Esophagus squamous epithelium (tissue), 4 donors: ENCODE measurements at regions not wholly inside any gene's neighbourhood (a gene's known extent, or its start where the extent isn't known, plus 50 kb on each side); places are given as distances from the start of the nearest gene placed in this dataset.

ENCODE experiments used
- POLR2A ChIP-seq, 4 donors: fragments of 450-650 bp; IDR thresholded peaks; one replicate each; pipeline ENCODE4 v1.6.1; 2017; ENCODE audit warnings: antibody characterized with exemption in 4 of 4, mild to moderate bottlenecking in 4 of 4, moderate library complexity in 3 of 4
- TF ChIP-seq, protein P1 (sequence below), 6 experiments: fragments of 450-650 bp in 4 of 6; fragments of 200-600 bp in 2 of 6; sonication (generic) in 2 of 6; IDR thresholded peaks; one replicate each; pipeline ENCODE4 v1.5.1; 2016 to 2019; ENCODE audit warnings: antibody characterized with exemption in 6 of 6, mild to moderate bottlenecking in 4 of 6, moderate library complexity in 4 of 6

DNA sequence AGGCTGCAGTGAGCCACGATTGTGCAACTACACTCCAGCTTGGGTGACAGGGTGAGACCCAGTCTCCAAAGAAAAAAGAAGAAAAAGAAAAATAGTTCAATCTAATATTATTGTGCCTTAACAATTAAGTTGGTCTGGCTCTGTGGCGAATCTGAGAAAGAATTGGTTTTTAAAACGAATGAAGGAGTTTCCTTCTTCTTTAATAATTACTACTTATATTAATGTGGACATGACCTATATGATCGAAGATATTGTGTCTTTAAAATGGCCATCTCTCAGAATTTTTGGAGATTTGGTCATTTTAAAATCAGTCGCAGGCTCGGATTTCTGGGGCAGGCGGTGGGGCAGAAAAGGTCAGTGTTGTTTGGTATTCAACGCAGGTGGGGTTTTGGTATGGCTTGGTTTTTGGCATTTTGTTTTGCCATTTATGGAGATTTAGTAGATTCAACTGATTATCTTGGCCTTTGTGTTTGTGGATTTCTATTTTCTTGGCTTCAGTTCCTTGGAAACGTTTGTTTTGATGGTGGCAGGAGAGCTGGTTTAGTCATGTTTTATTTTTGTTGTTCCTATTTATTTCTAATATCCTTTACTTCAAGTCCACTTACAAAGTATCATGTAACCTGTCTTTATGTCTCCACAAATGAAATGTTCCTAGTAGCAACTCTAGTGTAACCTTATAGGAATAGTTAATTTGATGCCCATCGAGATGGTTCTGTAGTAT lies 178.8 kb upstream of the MKLN1 start:
- TF ChIP-seq, protein P1, sequence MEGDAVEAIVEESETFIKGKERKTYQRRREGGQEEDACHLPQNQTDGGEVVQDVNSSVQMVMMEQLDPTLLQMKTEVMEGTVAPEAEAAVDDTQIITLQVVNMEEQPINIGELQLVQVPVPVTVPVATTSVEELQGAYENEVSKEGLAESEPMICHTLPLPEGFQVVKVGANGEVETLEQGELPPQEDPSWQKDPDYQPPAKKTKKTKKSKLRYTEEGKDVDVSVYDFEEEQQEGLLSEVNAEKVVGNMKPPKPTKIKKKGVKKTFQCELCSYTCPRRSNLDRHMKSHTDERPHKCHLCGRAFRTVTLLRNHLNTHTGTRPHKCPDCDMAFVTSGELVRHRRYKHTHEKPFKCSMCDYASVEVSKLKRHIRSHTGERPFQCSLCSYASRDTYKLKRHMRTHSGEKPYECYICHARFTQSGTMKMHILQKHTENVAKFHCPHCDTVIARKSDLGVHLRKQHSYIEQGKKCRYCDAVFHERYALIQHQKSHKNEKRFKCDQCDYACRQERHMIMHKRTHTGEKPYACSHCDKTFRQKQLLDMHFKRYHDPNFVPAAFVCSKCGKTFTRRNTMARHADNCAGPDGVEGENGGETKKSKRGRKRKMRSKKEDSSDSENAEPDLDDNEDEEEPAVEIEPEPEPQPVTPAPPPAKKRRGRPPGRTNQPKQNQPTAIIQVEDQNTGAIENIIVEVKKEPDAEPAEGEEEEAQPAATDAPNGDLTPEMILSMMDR (IDR thresholded peaks at IDR 0.05): no peak
- TF ChIP-seq POLR2A (IDR thresholded peaks at IDR 0.05): no peak
